Hepatocyte (in vitro differentiated cells): ENCODE measurements at regions not wholly inside any gene's neighbourhood (a gene's known extent, or its start where the extent isn't known, plus 50 kb on each side); places are given as distances from the start of the nearest gene placed in this dataset.
"Not testable (repeated sequence)": the region's sequence is repeated elsewhere in the genome, so short reads cannot be mapped to it uniquely, and the experiment has no call there.

Experiments
- EZH2phosphoT487 ChIP-seq: fragments of 200-600 bp; sonication (generic); IDR thresholded peaks from one replicate; pipeline ENCODE4 v1.6.1; 2018; ENCODE audit warnings: antibody characterized with exemption, mild to moderate bottlenecking, low read depth, moderate library complexity; ENCODE audit not compliant: unreplicated experiment, severe bottlenecking
- TF ChIP-seq, protein P1 (sequence below): fragments of 200-600 bp; sonication (generic); IDR thresholded peaks from 2 replicates; pipeline ENCODE4 v1.5.1; 2016; ENCODE audit warnings: antibody characterized with exemption, mild to moderate bottlenecking; ENCODE audit not compliant: poor library complexity

DNA sequence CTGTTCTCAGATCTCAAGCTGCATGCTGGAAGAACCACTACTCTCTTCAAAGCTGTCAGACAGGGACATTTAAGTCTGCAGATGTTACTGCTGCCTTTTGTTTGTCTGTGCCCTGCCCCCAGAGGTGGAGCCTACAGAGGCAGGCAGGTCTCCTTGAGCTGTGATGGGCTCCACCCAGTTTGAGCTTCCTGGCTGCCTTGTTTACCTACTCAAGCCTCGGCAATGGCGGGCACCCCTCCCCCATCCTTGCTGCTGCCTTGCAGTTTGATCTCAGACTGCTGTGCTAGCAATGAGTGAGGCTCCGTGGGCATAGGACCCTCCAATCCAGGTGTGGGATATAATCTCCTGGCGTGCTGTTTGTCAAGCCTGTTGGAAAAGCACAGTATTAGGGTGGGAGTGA, 1122.9 kb downstream of the DNAJB9 start:
- TF ChIP-seq EZH2phosphoT487, result not testable (repeated sequence)
- TF ChIP-seq, protein P1, sequence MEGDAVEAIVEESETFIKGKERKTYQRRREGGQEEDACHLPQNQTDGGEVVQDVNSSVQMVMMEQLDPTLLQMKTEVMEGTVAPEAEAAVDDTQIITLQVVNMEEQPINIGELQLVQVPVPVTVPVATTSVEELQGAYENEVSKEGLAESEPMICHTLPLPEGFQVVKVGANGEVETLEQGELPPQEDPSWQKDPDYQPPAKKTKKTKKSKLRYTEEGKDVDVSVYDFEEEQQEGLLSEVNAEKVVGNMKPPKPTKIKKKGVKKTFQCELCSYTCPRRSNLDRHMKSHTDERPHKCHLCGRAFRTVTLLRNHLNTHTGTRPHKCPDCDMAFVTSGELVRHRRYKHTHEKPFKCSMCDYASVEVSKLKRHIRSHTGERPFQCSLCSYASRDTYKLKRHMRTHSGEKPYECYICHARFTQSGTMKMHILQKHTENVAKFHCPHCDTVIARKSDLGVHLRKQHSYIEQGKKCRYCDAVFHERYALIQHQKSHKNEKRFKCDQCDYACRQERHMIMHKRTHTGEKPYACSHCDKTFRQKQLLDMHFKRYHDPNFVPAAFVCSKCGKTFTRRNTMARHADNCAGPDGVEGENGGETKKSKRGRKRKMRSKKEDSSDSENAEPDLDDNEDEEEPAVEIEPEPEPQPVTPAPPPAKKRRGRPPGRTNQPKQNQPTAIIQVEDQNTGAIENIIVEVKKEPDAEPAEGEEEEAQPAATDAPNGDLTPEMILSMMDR, result not testable (repeated sequence)
